ENCODE measurements at regions not wholly inside any gene's neighbourhood (a gene's known extent, or its start where the extent isn't known, plus 50 kb on each side); places are given as distances from the start of the nearest gene placed in this dataset.

DNA sequence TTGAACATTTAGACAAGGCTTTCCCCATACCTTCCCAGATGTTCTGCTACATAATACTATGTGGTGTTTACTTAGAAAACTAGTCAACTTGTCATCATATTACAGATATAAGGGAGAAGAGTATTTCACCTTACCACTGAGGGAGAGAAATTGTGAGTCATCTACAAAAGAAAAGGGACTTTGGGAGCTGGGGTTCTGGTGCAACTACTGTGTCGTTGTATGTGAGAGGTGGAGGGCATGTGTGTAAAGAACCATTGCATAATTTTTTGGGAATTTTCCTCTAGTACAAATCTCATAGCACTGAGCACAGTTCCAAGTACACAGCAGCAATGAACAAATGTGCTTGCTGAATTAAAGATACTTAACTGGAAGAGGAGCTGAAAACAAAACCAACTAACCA, 665.6 kb downstream of the DHX35 start:
- no peak overlapping the region for H3K4me3 Mint-ChIP-seq
- TF ChIP-seq, protein P1, sequence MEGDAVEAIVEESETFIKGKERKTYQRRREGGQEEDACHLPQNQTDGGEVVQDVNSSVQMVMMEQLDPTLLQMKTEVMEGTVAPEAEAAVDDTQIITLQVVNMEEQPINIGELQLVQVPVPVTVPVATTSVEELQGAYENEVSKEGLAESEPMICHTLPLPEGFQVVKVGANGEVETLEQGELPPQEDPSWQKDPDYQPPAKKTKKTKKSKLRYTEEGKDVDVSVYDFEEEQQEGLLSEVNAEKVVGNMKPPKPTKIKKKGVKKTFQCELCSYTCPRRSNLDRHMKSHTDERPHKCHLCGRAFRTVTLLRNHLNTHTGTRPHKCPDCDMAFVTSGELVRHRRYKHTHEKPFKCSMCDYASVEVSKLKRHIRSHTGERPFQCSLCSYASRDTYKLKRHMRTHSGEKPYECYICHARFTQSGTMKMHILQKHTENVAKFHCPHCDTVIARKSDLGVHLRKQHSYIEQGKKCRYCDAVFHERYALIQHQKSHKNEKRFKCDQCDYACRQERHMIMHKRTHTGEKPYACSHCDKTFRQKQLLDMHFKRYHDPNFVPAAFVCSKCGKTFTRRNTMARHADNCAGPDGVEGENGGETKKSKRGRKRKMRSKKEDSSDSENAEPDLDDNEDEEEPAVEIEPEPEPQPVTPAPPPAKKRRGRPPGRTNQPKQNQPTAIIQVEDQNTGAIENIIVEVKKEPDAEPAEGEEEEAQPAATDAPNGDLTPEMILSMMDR (IDR thresholded peaks at IDR 0.05) = no peak
- ATAC-seq = no peak
- ChIA-PET POLR2A (no interaction called here), CTCF (no interaction called here)
- intact Hi-C loops (cut with micrococcal nuclease) = no loop called here
- no peak for DNase-seq
- H3K27ac Mint-ChIP-seq = no peak overlapping the region
- H3K36me3 Mint-ChIP-seq (ENCODE audit: low read depth) = no peaks in the 10 kb centered on the region
- no peaks in the 10 kb centered on the region for H3K4me1 Mint-ChIP-seq (ENCODE audit: low read depth)
- no peaks in the 10 kb centered on the region for H3K9me3 Mint-ChIP-seq
- H3K27me3 Mint-ChIP-seq = peaks cover 3% of the 10 kb centered on the region

GRCh38 chr20:39624316-39624715, 662.2 kb downstream of the DHX35 start:
- Mint-ChIP-seq H3K4me1 (ENCODE audit: low read depth) (no peaks in the 10 kb centered on the region), H3K9me3 (no peaks in the 10 kb centered on the region), H3K27me3 (peaks cover 2% of the 10 kb centered on the region), H3K4me3 (no peak overlapping the region), H3K27ac (no peak overlapping the region), H3K36me3 (ENCODE audit: low read depth) (no peaks in the 10 kb centered on the region)
- ChIA-PET CTCF (no interaction called here), POLR2A (no interaction called here)
- TF ChIP-seq, protein P1 (IDR thresholded peaks at IDR 0.05) = no peak
- intact Hi-C loops (cut with micrococcal nuclease) = no loop called here
- ATAC-seq (no peak), DNase-seq (no peak)

- H3K4me3 Mint-ChIP-seq = no peak overlapping the region
- H3K4me1 Mint-ChIP-seq (ENCODE audit: low read depth) = no peaks in the 10 kb centered on the region
- H3K36me3 Mint-ChIP-seq (ENCODE audit: low read depth) = no peaks in the 10 kb centered on the region
- H3K9me3 Mint-ChIP-seq = no peaks in the 10 kb centered on the region
- intact Hi-C loops (cut with micrococcal nuclease) = no loop called here
- ChIA-PET CTCF (no interaction called here), POLR2A (interaction anchor here (1.2 kb wide), 1 partner anchor 15 kb away, joined by 3 read pairs; no protein-coding TSS in a partner anchor)
- DNase-seq = no peak
- ATAC-seq = no peak
- no peak overlapping the region for H3K27ac Mint-ChIP-seq
- H3K27me3 Mint-ChIP-seq = peaks cover 2% of the 10 kb centered on the region
- TF ChIP-seq, protein P1 (IDR thresholded peaks at IDR 0.05) = no peak
Observed at GRCh38 chr20:39623584-39624234, 661.6 kb downstream of the DHX35 start.

GRCh38 chr20:39619271-39619785, 657.2 kb downstream of the DHX35 start:
- ChIA-PET CTCF (no interaction called here), POLR2A (no interaction called here)
- Mint-ChIP-seq H3K4me1 (ENCODE audit: low read depth) (no peaks in the 10 kb centered on the region), H3K27me3 (no peaks in the 10 kb centered on the region), H3K4me3 (no peak overlapping the region), H3K9me3 (no peaks in the 10 kb centered on the region), H3K27ac (no peak overlapping the region), H3K36me3 (ENCODE audit: low read depth) (no peaks in the 10 kb centered on the region)
- TF ChIP-seq, protein P1 (IDR thresholded peaks at IDR 0.05) = no peak
- DNase-seq = no peak
- no peak for ATAC-seq
- intact Hi-C loops (cut with micrococcal nuclease) = no loop called here

- no peaks in the 10 kb centered on the region for H3K4me1 Mint-ChIP-seq (ENCODE audit: low read depth)
- DNase-seq = no peak
- H3K9me3 Mint-ChIP-seq = peaks cover 1% of the 10 kb centered on the region
- ChIA-PET POLR2A (no interaction called here), CTCF (no interaction called here)
- ATAC-seq = no peak
- H3K27me3 Mint-ChIP-seq = no peaks in the 10 kb centered on the region
- TF ChIP-seq, protein P1 (IDR thresholded peaks at IDR 0.05) = no peak
- intact Hi-C loops (cut with micrococcal nuclease) = no loop called here
- H3K27ac Mint-ChIP-seq = no peak overlapping the region
- H3K4me3 Mint-ChIP-seq = no peak overlapping the region
- H3K36me3 Mint-ChIP-seq (ENCODE audit: low read depth) = no peaks in the 10 kb centered on the region
Observed at GRCh38 chr20:39611901-39612300, 649.8 kb downstream of the DHX35 start.

Data from activated CD8-positive, alpha-beta T cell treated with anti-CD3 and anti-CD28 coated beads for 36 hours (primary cell).